NCI-H2081 treated with DMSO at 0.1 percent for 48 hours (cell line): ENCODE measurements at regions not wholly inside any gene's neighbourhood (a gene's known extent, or its start where the extent isn't known, plus 50 kb on each side); places are given as distances from the start of the nearest gene placed in this dataset.
"Not testable (repeated sequence)": the region's sequence is repeated elsewhere in the genome, so short reads cannot be mapped to it uniquely, and the experiment has no call there.

Experiments
- DNase-seq: peaks from one replicate; lab custom pipeline; 2025; lab: John Stamatoyannopoulos, UW

- DNase-seq, result not testable (repeated sequence)
These were observed 1240.0 kb downstream of the EFNA5 start for GRCh38 chr5:106430733-106431132.

- DNase-seq, result no peak
These were observed 1247.4 kb downstream of the EFNA5 start for GRCh38 chr5:106423109-106423897.

GRCh38 chr5:106420102-106420501 is 1250.6 kb downstream of the EFNA5 start:
- no peak for DNase-seq

GRCh38 chr5:106418196-106418595 is 1252.5 kb downstream of the EFNA5 start:
- DNase-seq, result no peak

- no peak for DNase-seq
These were observed 1253.2 kb downstream of the EFNA5 start for GRCh38 chr5:106417566-106417965.

GRCh38 chr5:106417163-106417562 is 1253.6 kb downstream of the EFNA5 start:
- no peak for DNase-seq

- no peak for DNase-seq
These were observed 1255.2 kb downstream of the EFNA5 start for GRCh38 chr5:106415541-106415940.

- no peak for DNase-seq
These were observed 1256.4 kb downstream of the EFNA5 start for GRCh38 chr5:106414342-106414741.

- DNase-seq, result no peak
These were observed 1258.1 kb downstream of the EFNA5 start for GRCh38 chr5:106412606-106413005.

GRCh38 chr5:106408570-106408969 is 1262.2 kb downstream of the EFNA5 start:
- no peak for DNase-seq

- no peak for DNase-seq
These were observed 1262.6 kb downstream of the EFNA5 start for GRCh38 chr5:106408141-106408540.

- DNase-seq, result no peak
These were observed 1269.2 kb downstream of the EFNA5 start for GRCh38 chr5:106401561-106401960.

GRCh38 chr5:106399391-106399790 is 1271.3 kb downstream of the EFNA5 start:
- DNase-seq, result no peak

GRCh38 chr5:106397700-106398099 is 1273.0 kb downstream of the EFNA5 start:
- DNase-seq, result no peak

GRCh38 chr5:106393276-106393675 is 1277.5 kb downstream of the EFNA5 start:
- DNase-seq, result no peak

GRCh38 chr5:106392766-106393165 is 1278.0 kb downstream of the EFNA5 start:
- DNase-seq, result no peak

- DNase-seq, result not testable (repeated sequence)
These were observed 1283.0 kb downstream of the EFNA5 start for GRCh38 chr5:106387767-106388166.

- DNase-seq, result no peak
These were observed 1284.5 kb downstream of the EFNA5 start for GRCh38 chr5:106386287-106386686.

- DNase-seq, result no peak
These were observed 1290.0 kb downstream of the EFNA5 start for GRCh38 chr5:106380736-106381135.

- no peak for DNase-seq
These were observed 1294.2 kb downstream of the EFNA5 start for GRCh38 chr5:106376522-106376921.

- no peak for DNase-seq
These were observed 1295.8 kb downstream of the EFNA5 start for GRCh38 chr5:106374956-106375355.

- no peak for DNase-seq
These were observed 1302.7 kb downstream of the EFNA5 start for GRCh38 chr5:106368021-106368420.

GRCh38 chr5:106367281-106367680 is 1303.5 kb downstream of the EFNA5 start:
- DNase-seq, result no peak

- DNase-seq, result no peak
These were observed 1307.2 kb downstream of the EFNA5 start for GRCh38 chr5:106363578-106363977.
